Natural killer cell treated with Interleukin-12 subunit alpha and Interleukin-12 subunit beta and Interleukin-15 and Interleukin-18, amount 100 ng/mL, for 72 hours (primary cell): ENCODE measurements at regions not wholly inside any gene's neighbourhood (a gene's known extent, or its start where the extent isn't known, plus 50 kb on each side); places are given as distances from the start of the nearest gene placed in this dataset.
"Not testable (repeated sequence)": the region's sequence is repeated elsewhere in the genome, so short reads cannot be mapped to it uniquely, and the experiment has no call there.

Experiments
- ATAC-seq, 2 donors: fragments of 150-1000 bp; cut with Tn5 transposase in 1 of 2; sonication (Bioruptor Pico), chemical (Tn5 transposase) in 1 of 2; 2 replicates each; pipeline ENCODE4 v1.10.0; 2021
- DNase-seq: peaks from one replicate; pipeline ENCODE4 v3.0.0; 2022; ENCODE audit warnings: low spot score
- H3K27ac Mint-ChIP-seq, 2 donors: 1 replicate in 1 of 2; 2 replicates in 1 of 2; pipeline ENCODE4 v1.8.0; 2022; ENCODE audit warnings: mixed read lengths in 2 of 2, mild to moderate bottlenecking in 1 of 2, moderate library complexity in 1 of 2
- H3K27me3 Mint-ChIP-seq, 2 donors: 1 replicate in 1 of 2; 2 replicates in 1 of 2; pipeline ENCODE4 v1.8.0; 2022; ENCODE audit warnings: mixed read lengths in 2 of 2
- H3K36me3 Mint-ChIP-seq: one replicate; pipeline ENCODE4 v1.8.0; 2022; ENCODE audit warnings: mixed read lengths
- H3K4me1 Mint-ChIP-seq, 2 donors: 1 replicate in 1 of 2; 2 replicates in 1 of 2; pipeline ENCODE4 v1.8.0; 2022; ENCODE audit warnings: low read depth in 2 of 2, mixed read lengths in 2 of 2, mild to moderate bottlenecking in 1 of 2
- H3K4me3 Mint-ChIP-seq: one replicate; pipeline ENCODE4 v1.8.0; 2022; ENCODE audit warnings: mixed read lengths
- H3K9me3 Mint-ChIP-seq: 2 replicates; pipeline ENCODE4 v1.8.0; 2022; ENCODE audit warnings: mixed read lengths

DNA sequence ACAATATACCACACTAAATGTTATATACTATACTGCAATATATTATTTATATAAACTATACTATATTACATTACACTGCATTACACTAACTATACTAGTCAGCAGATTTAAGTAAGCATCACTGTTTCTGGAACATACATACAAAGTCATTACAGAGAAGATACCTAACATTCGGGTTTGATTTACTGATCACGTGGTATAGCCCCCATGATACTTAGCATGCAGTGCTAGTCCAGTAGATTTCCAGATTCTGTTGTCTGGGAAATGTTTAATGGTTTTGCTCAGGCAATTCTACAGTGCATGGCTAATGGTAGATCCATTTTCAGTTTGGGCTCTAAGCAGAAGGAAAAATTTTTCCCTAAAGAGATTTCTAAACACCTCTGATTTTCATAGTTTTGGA, 403.7 kb upstream of the TMTC1 start:
- Mint-ChIP-seq H3K27ac (no peak overlapping the region), H3K36me3 (no peaks in the 10 kb centered on the region), H3K4me1 (no peaks in the 10 kb centered on the region), H3K9me3 (peaks cover 5% of the 10 kb centered on the region), H3K4me3 (no peak overlapping the region), H3K27me3 (no peaks in the 10 kb centered on the region)
- ATAC-seq (no peak), DNase-seq (no peak)

DNA sequence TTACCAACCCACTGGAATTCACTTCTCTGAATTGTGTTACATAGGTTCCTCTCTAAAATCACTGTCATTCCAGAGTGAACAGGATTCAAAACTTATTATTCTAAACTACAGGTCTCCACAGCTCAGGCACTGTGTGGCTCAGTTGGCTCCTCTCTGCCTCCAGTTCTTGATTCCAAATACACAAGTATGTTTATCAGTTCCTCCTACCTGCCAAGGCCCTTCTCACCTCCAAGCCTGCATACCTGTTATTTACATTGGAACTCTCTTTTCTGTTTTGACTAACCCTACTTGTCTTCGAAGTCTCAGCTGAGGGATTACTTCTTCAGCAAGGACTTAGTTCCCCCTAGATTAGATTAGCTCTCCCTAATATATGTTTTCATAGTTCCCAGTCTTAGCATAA, 397.6 kb upstream of the TMTC1 start:
- ATAC-seq (no peak), DNase-seq (no peak)
- H3K4me1 Mint-ChIP-seq, result no peaks in the 10 kb centered on the region
- no peak overlapping the region for H3K4me3 Mint-ChIP-seq
- H3K9me3 Mint-ChIP-seq, result peaks cover 3% of the 10 kb centered on the region
- H3K27me3 Mint-ChIP-seq, result no peaks in the 10 kb centered on the region
- no peak overlapping the region for H3K27ac Mint-ChIP-seq
- H3K36me3 Mint-ChIP-seq, result no peaks in the 10 kb centered on the region

DNA sequence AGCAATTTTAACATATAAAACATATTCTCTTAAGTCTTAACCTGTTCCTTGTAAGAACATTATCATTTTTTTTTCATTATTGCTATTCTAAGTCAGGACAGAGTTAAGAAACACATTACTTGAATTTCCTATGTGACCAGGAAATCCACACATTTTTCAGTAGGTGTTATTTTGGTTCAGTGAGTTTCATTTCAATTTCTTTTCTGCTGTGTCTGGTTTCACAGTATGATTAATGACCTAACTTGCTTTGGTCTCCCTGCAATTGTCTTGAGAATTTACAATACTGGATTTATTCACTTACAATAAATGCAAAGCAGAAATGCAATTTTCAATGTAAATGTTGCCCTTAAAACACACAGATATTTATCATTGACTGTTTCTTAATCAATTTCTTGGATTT, 396.9 kb upstream of the TMTC1 start:
- Mint-ChIP-seq H3K27ac (no peak overlapping the region), H3K9me3 (peaks cover 3% of the 10 kb centered on the region), H3K27me3 (no peaks in the 10 kb centered on the region), H3K36me3 (no peaks in the 10 kb centered on the region), H3K4me3 (no peak overlapping the region), H3K4me1 (no peaks in the 10 kb centered on the region)
- no peak for ATAC-seq
- no peak for DNase-seq

DNA sequence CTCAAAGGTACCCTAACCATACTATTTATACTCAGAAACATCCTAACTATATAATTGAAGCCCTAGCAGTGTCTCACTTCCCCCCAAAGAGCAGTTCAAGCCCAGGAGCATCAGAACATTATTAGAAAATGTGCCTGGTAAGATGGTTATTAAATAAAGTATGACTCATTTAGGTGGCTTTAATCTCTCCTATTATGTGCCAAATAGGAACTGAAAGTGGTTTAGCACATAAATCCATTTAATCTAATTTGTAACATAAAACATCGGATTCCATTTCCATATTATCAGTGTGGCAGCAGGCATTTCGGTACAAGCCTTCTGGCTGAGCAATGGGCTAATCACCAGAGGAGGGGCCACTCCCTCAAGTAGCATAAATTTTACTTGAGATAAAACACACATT, 395.2 kb upstream of the TMTC1 start:
- no peaks in the 10 kb centered on the region for H3K4me1 Mint-ChIP-seq
- ATAC-seq (no peak), DNase-seq (no peak)
- no peak overlapping the region for H3K27ac Mint-ChIP-seq
- H3K27me3 Mint-ChIP-seq, result no peaks in the 10 kb centered on the region
- peaks cover 3% of the 10 kb centered on the region for H3K9me3 Mint-ChIP-seq
- H3K36me3 Mint-ChIP-seq, result no peaks in the 10 kb centered on the region
- no peak overlapping the region for H3K4me3 Mint-ChIP-seq

DNA sequence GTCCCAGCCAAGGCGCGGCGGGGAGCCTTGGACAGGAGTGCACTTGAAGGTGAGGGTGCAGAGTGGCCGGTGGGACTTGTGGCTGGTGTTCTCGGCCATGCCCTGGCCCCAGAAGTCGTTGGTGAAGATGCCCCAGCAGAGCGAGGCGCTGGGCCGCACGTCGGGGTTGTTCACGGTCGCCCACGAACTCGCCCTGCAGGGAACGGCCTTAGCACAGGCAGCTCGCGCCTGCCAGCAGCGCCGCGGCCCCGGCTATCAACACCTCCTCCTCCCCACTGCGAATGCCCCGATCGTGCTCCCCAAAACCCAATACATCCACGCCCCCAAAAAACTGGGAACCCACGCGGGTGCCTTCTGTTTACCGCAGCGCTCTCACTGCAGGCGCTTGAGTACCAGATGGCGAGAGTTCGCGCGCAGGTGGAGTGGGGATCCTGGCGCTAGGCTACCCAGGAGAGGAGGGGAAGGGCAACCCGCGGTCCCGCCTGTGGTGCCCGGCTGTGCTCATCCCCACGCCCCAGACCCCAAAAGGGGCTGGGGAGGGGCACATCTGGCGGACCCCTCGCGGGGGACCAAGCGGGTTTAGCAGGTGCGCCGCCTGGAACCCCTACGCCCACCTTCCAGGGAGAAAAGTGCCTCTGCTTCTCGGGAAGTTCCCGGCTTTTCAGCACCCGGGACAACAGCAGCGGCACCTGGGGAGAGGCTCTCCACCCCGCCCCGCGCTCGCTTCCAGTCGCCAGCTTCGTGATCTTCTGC, 386.3 kb upstream of the TMTC1 start:
- Mint-ChIP-seq H3K36me3 (no peaks in the 10 kb centered on the region), H3K27ac (no peak overlapping the region), H3K9me3 (no peaks in the 10 kb centered on the region), H3K4me3 (no peak overlapping the region), H3K27me3 (peaks cover 0 to 8% of the 10 kb centered on the region in 2 donors), H3K4me1 (no peaks in the 10 kb centered on the region)
- peak; percentile 35 for DNase-seq
- ATAC-seq, result peak in 1 of 2 donors; percentile 9

DNA sequence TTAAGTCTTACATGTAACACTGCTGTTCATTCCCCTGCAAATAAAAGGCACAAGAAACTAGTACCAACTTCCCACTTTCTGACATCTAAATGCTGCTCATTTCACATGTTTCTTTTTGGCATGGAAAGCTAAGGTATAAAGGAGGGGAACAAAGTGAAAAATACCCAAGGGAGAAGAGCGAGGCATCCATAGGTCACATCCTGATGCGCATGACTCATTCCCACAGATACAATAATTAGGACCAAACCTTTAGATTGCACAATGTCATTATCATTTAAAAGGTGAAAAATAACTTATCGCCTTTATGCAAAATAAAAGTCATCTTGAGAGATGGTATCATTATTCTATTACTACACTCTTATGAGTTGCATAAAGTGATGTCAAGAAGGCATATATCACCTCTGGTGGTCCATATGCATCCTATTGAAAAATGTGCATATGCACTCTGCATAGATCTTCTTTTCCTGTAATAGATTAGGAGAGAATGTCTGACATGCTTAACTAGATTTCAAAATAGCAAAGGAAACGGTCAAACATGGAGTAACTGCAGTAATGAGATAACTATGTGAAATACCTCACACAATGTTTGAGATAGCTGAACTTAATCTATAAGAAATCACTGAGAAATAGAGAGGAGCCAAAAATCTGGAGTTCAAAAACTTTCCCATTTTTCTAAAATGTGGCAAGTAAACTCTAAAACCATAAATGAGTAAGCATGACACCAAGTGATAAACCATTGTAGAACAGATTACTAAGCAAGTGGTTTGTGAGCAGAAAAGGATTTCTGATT, 382.5 kb upstream of the TMTC1 start:
- DNase-seq (no peak), ATAC-seq (no peak)
- Mint-ChIP-seq H3K9me3 (no peaks in the 10 kb centered on the region), H3K27ac (no peak overlapping the region), H3K36me3 (no peaks in the 10 kb centered on the region), H3K4me1 (no peaks in the 10 kb centered on the region), H3K4me3 (no peak overlapping the region), H3K27me3 (peaks cover 0 to 6% of the 10 kb centered on the region in 2 donors)

DNA sequence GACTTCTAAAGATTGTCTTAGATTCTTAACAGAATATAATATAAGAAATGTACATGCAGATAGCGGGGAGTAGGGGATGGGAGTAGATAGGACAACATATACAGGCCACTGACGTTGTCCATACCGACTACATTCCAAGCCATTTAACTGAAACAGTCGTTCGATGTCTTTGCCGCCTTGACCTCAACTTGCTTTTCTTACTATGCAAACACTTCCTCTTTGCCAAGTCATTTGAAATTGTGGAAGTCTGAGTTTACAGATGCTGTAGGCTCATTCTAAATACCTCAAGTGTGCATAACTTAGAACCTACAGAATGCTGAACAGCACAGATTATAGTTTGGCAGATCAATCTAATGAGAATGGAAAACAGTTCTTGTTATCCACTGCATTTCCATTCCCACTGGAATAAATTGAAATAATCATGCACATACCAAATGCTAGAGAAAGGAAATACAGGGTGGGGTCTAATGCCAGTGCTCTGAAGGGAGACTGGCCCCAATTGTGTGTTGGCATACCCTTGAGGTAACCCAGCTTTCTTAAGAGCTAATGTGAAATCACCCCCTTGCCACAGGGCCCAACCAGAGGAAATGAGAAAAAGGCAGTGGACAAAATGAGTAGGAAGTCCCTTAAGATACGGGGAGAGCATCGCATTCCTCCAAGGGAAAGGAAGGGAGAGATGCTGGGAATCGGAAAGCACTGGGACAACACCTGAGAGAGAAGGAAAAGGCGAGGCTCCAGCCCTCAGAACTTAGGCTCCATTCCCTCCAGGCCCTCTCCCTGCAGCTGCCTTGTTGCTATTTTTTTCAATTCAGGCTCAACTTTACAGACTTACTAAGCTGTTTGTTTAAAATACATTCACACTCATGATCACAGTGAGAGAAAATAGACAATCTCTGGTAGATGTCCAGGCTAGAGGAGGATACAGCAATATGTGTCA, 380.9 kb upstream of the TMTC1 start:
- Mint-ChIP-seq H3K4me1 (no peaks in the 10 kb centered on the region), H3K9me3 (no peaks in the 10 kb centered on the region), H3K27ac (no peak overlapping the region), H3K36me3 (no peaks in the 10 kb centered on the region), H3K27me3 (no peaks in the 10 kb centered on the region), H3K4me3 (no peak overlapping the region)
- no peak for DNase-seq
- ATAC-seq, result no peak

DNA sequence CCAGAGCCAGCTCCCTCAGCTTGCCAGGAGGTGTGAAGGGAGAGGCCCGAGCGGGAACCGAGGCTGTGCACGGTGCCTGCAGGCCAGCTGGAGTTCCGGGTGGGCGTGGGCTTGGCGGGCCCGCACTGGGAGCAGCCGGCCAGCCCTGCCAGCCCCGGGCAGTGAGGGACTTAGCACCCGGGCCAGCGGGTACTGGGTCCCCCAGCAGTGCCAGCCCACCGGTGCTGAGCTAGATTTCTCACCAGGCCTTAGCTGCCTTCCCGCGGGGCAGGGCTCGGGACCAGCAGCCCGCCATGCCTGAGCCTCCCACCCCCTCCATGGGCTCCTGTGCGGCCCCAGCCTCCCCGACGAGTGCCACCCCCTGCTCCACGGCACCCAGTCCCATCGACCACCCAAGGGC, 373.1 kb upstream of the TMTC1 start:
- not testable (repeated sequence) for H3K27ac Mint-ChIP-seq, DNase-seq, H3K27me3 Mint-ChIP-seq, H3K36me3 Mint-ChIP-seq, ATAC-seq, H3K4me1 Mint-ChIP-seq, H3K9me3 Mint-ChIP-seq, H3K4me3 Mint-ChIP-seq

DNA sequence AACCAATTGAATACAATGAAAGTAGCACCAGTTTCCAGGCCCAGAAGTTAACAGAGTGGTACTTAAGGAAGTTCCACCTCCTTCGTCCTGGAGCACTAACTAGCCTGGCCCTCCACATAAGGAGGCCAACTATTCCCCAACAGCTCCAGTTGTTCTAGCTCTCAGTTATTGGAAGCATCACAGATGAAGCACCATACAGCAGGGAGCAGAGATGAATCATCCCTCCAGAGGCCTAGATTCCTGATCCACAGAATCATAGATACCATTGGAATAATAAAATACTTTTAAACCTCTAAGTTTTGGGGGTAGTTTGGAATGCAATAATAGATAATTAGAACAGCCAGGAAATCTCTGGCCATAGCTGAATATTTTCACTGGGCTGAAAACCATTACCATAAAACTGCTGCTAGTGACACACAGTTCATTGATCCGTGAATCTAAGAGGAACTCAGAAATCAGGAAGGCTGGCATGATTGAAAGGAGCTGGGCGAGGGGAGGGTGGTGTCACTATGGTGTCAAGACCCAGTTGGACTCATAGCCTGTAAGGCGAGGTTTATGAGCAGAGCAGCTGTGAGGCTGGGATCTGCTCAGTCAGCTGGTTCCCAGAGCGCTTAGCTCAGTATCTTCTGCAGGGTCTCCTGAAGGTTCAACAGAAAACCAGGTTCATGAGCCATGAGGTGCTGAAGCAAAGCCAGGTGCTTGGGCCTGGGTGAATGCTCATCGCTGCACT, 371.4 kb upstream of the TMTC1 start:
- DNase-seq (no peak), ATAC-seq (no peak)
- Mint-ChIP-seq H3K4me3 (no peak overlapping the region), H3K27me3 (no peaks in the 10 kb centered on the region), H3K36me3 (no peaks in the 10 kb centered on the region), H3K27ac (no peak overlapping the region), H3K4me1 (no peaks in the 10 kb centered on the region), H3K9me3 (peaks cover 9% of the 10 kb centered on the region)

DNA sequence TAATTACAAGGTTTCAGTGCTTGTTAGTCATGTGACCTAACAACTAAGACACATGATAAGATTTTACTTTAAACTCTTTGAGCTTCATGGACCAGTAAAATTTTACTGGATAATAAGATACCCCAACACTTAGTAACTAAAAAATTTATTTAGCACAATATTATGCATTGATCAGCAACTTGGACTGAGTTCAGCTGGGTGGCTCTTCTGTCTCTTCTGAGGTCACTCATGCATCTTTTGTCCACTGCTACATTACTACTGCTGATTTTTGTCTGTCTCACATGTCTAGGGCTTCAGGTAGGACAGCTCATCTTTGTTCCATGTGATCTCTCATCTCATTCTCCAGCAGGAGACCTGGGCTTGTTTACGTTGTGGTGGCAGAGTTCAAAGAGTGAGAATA, 370.2 kb upstream of the TMTC1 start:
- no peak overlapping the region for H3K27ac Mint-ChIP-seq
- no peak for DNase-seq
- no peak overlapping the region for H3K4me3 Mint-ChIP-seq
- no peaks in the 10 kb centered on the region for H3K27me3 Mint-ChIP-seq
- H3K4me1 Mint-ChIP-seq, result no peaks in the 10 kb centered on the region
- no peak for ATAC-seq
- no peaks in the 10 kb centered on the region for H3K36me3 Mint-ChIP-seq
- H3K9me3 Mint-ChIP-seq, result peaks cover 9% of the 10 kb centered on the region

DNA sequence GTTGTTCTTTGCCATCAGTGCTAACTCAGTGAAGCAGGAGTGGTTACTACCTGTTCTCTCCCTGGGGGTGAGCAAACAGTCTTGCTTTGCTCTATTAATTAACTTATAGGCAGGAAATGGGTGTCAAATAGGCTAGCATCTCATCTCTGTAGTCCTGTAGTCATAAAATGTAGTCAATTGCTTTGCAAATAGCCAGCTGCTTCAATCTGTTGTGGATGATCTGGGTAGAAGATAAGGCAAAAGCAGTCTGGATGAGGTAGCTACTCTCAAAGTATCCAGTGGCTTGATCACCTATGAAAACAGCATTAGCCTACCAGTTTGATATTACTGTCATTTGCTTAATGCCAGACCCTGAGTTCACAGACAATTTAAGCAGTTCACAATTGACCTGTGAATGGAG, 369.0 kb upstream of the TMTC1 start:
- H3K4me1 Mint-ChIP-seq, result no peaks in the 10 kb centered on the region
- DNase-seq (no peak), ATAC-seq (no peak)
- H3K4me3 Mint-ChIP-seq, result no peak overlapping the region
- peaks cover 9% of the 10 kb centered on the region for H3K9me3 Mint-ChIP-seq
- no peak overlapping the region for H3K27ac Mint-ChIP-seq
- H3K36me3 Mint-ChIP-seq, result no peaks in the 10 kb centered on the region
- no peaks in the 10 kb centered on the region for H3K27me3 Mint-ChIP-seq

DNA sequence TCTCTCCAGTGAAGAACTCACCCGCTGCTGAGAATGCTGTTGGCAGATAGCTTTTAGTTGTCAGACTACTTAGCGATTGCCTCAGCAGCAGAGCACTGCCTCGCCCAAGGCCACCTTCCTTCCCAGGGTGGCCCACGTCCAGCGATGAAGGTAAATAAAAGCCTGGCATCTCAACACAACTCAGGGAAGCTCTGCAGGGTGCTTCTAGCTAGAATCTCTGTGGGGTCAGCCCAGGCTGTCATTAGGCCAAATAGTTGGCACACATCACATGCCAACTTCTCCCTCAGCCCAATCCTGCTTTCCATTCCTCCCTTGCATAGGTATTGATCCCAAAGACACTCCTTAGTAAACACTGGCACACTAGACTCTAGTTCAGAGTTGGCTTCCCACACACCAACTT, 368.1 kb upstream of the TMTC1 start:
- Mint-ChIP-seq H3K27me3 (no peaks in the 10 kb centered on the region), H3K9me3 (peaks cover 11% of the 10 kb centered on the region), H3K4me3 (no peak overlapping the region), H3K27ac (no peak overlapping the region), H3K36me3 (no peaks in the 10 kb centered on the region), H3K4me1 (no peaks in the 10 kb centered on the region)
- DNase-seq (no peak), ATAC-seq (no peak)

DNA sequence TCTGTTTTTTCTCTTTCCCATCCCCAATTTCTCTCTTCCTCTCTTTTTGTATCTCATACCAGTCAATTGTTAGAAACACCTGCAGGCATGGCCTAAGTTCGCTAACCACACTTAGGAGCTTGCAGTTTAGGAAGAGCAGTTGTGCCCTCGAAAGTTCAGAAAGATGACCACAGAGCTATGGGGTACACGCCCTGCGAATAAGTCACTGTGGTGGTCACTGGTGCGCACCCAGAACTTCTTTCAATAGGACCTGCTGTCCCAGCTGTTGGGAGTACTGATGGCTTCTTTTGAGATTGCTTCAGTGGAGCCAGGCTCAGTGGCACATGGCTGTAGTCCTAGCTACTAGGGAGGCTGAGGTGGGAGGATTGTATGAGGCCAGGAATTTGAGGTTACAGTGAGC, 362.8 kb upstream of the TMTC1 start:
- Mint-ChIP-seq H3K27me3 (no peaks in the 10 kb centered on the region), H3K9me3 (peaks cover 12% of the 10 kb centered on the region), H3K4me3 (no peak overlapping the region), H3K36me3 (no peaks in the 10 kb centered on the region), H3K27ac (no peak overlapping the region), H3K4me1 (no peaks in the 10 kb centered on the region)
- DNase-seq (no peak), ATAC-seq (no peak)
